GM23338 (cell line): ENCODE measurements at regions not wholly inside any gene's neighbourhood (a gene's known extent, or its start where the extent isn't known, plus 50 kb on each side); places are given as distances from the start of the nearest gene placed in this dataset.

Experiments used
- ATAC-seq: fragments of 200-7000 bp; cut with Tn5 transposase; 3 replicates; pipeline ENCODE4 v1.9.1; 2020
- DNase-seq: peaks from one replicate; pipeline ENCODE4 v3.0.0-alpha.2; 2015; ENCODE audit warnings: low spot score
- H2AFZ ChIP-seq: fragments of 200-600 bp; sonication (generic); 2 replicates; pipeline ENCODE4 v1.8.0; 2016; ENCODE audit warnings: antibody characterized with exemption, mild to moderate bottlenecking, moderate library complexity
- H3F3A ChIP-seq: fragments of 200-600 bp; sonication (generic); replicated peaks from 2 replicates; pipeline ENCODE4 v1.8.0; 2017; ENCODE audit warnings: antibody characterized with exemption, mixed run types, low read depth
- H3K27ac ChIP-seq: fragments of 200-600 bp; sonication (generic); 2 replicates; pipeline ENCODE4 v1.6.1; 2016; ENCODE audit warnings: low read depth
- H3K27me3 ChIP-seq: fragments of 200-600 bp; sonication (generic); 2 replicates; pipeline ENCODE4 v1.8.0; 2016; ENCODE audit warnings: mild to moderate bottlenecking, mixed run types, moderate library complexity; ENCODE audit not compliant: insufficient read depth
- H3K36me3 ChIP-seq: fragments of 200-600 bp; sonication (generic); 2 replicates; pipeline ENCODE4 v1.8.0; 2016; ENCODE audit warnings: mild to moderate bottlenecking; ENCODE audit not compliant: insufficient read depth
- H3K4me1 ChIP-seq: fragments of 200-600 bp; sonication (generic); 2 replicates; pipeline ENCODE4 v1.8.0; 2016; ENCODE audit warnings: mild to moderate bottlenecking, moderate library complexity; ENCODE audit not compliant: insufficient read depth
- H3K4me2 ChIP-seq: fragments of 200-600 bp; sonication (generic); 2 replicates; pipeline ENCODE4 v1.7.1; 2017; ENCODE audit warnings: mixed run types
- H3K4me3 ChIP-seq: fragments of 200-600 bp; sonication (generic); 2 replicates; pipeline ENCODE4 v1.6.1; 2016; ENCODE audit warnings: mixed run types
- H3K79me2 ChIP-seq: fragments of 200-600 bp; sonication (generic); replicated peaks from 2 replicates; pipeline ENCODE4 v1.8.0; 2017; ENCODE audit warnings: mild to moderate bottlenecking; ENCODE audit not compliant: insufficient read depth
- H3K9me2 ChIP-seq: fragments of 200-600 bp; sonication (generic); 2 replicates; pipeline ENCODE4 v1.8.0; 2017; ENCODE audit not compliant: insufficient read depth
- H4K20me1 ChIP-seq: fragments of 200-600 bp; sonication (generic); replicated peaks from 2 replicates; pipeline ENCODE4 v1.8.0; 2017; ENCODE audit warnings: mild to moderate bottlenecking; ENCODE audit not compliant: insufficient read depth
- H3K27ac Mint-ChIP-seq: 2 replicates; pipeline ENCODE4 v1.8.0; 2020; ENCODE audit warnings: inconsistent platforms, mild to moderate bottlenecking, moderate library complexity, mixed read lengths
- H3K27me3 Mint-ChIP-seq: 3 replicates; pipeline ENCODE4 v1.8.0; 2022; ENCODE audit warnings: low read depth, mild to moderate bottlenecking, moderate library complexity, mixed read lengths, inconsistent platforms; ENCODE audit not compliant: insufficient read depth, poor library complexity
- H3K36me3 Mint-ChIP-seq: 3 replicates; pipeline ENCODE4 v1.8.0; 2021; ENCODE audit warnings: low read depth, mild to moderate bottlenecking, inconsistent platforms, moderate library complexity, mixed read lengths
- H3K4me1 Mint-ChIP-seq: 3 replicates; pipeline ENCODE4 v1.8.0; 2020; ENCODE audit warnings: mild to moderate bottlenecking, inconsistent platforms, mixed read lengths
- H3K4me3 Mint-ChIP-seq: 3 replicates; pipeline ENCODE4 v1.8.0; 2021; ENCODE audit warnings: moderate library complexity, mild to moderate bottlenecking, inconsistent platforms, mixed read lengths
- H3K9me3 Mint-ChIP-seq: 3 replicates; pipeline ENCODE4 v1.8.0; 2020; ENCODE audit warnings: moderate library complexity, mild to moderate bottlenecking, inconsistent platforms, mixed read lengths
- CTCF ChIP-seq, 2 experiments: fragments of 200-600 bp in 1 of 2; sonication (generic) in 1 of 2; conservative IDR thresholded peaks; 2 replicates each; pipeline versions ENCODE4 v1.5.1 to v1.6.1; 2016 to 2017; ENCODE audit warnings: antibody characterized with exemption in 2 of 2, low read depth in 2 of 2, mild to moderate bottlenecking in 2 of 2, moderate library complexity in 1 of 2
- EZH2phosphoT487 ChIP-seq: fragments of 200-600 bp; sonication (generic); IDR thresholded peaks from one replicate; pipeline ENCODE4 v1.8.1; 2018; ENCODE audit warnings: antibody characterized with exemption; ENCODE audit not compliant: unreplicated experiment
- JUNB ChIP-seq: IDR thresholded peaks from one replicate; pipeline ENCODE4 v1.6.1; 2016; ENCODE audit warnings: antibody characterized with exemption; ENCODE audit not compliant: unreplicated experiment
- NANOG ChIP-seq: IDR thresholded peaks from 2 replicates; pipeline ENCODE4 v1.6.1; 2016; ENCODE audit warnings: antibody characterized with exemption, borderline replicate concordance
- POLR2AphosphoS5 ChIP-seq: IDR thresholded peaks from 2 replicates; pipeline ENCODE4 v1.6.1; 2016; ENCODE audit warnings: antibody characterized with exemption, low read depth
- REST ChIP-seq: IDR thresholded peaks from one replicate; pipeline ENCODE4 v1.6.1; 2018; ENCODE audit warnings: antibody characterized with exemption; ENCODE audit not compliant: unreplicated experiment
- ZNF114 ChIP-seq: fragments of 250-450 bp; sonication (Bioruptor Pico); IDR thresholded peaks from 2 replicates; pipeline ENCODE4 v1.5.0; 2020; ENCODE audit warnings: mild to moderate bottlenecking, moderate library complexity
- ZNF331 ChIP-seq: fragments of 250-450 bp; sonication (Bioruptor Pico); IDR thresholded peaks from 2 replicates; pipeline ENCODE4 v1.5.0; 2020; ENCODE audit warnings: low read depth, mild to moderate bottlenecking, moderate library complexity
- ZNF462 ChIP-seq: fragments of 250-450 bp; sonication (Bioruptor Pico); IDR thresholded peaks from 2 replicates; pipeline ENCODE4 v1.5.0; 2020; ENCODE audit warnings: mild to moderate bottlenecking, moderate library complexity
- TF ChIP-seq, protein P1 (sequence below): IDR thresholded peaks from 2 replicates; pipeline ENCODE4 v1.6.1; 2016; ENCODE audit warnings: antibody characterized with exemption

DNA sequence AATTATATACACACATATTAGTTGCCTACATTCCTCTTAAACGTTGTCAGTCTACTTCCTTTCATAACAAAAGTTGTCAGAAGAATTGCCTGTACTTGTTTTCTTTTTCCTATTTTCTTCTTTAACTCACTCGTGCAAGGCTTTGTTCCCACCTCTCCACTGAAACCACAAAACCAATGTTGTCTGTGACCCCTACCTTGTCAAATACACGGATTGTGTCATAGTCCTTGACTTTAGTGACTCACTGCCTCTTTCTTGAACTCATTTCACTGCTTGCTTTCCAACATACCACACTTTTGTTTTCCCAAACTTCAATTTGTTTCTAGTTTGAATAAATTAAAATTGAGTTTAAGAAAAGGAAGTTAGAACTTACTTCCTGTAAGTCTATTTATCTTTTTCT lies 283.9 kb upstream of the AGA start:
- Histone ChIP-seq H3K79me2 (no peaks in the 10 kb centered on the region), H3K36me3 (no peaks in the 10 kb centered on the region), H4K20me1 (no peaks in the 10 kb centered on the region), H3K4me1 (no peaks in the 10 kb centered on the region), H3F3A (no peaks in the 10 kb centered on the region), H3K4me3 (no peak overlapping the region), H3K27me3 (no peaks in the 10 kb centered on the region), H3K9me2 (no peaks in the 10 kb centered on the region), H3K4me2 (no peak overlapping the region), H2AFZ (no peak overlapping the region), H3K27ac (no peak overlapping the region)
- no peak overlapping the region for H3K4me3 Mint-ChIP-seq
- H3K4me1 Mint-ChIP-seq, result no peaks in the 10 kb centered on the region
- H3K27me3 Mint-ChIP-seq, result no peaks in the 10 kb centered on the region
- no peak overlapping the region for H3K27ac Mint-ChIP-seq
- H3K9me3 Mint-ChIP-seq, result no peaks in the 10 kb centered on the region
- DNase-seq (no peak), ATAC-seq (no peak)
- TF ChIP-seq REST (no peak), EZH2phosphoT487 (no peak), POLR2AphosphoS5 (no peak), ZNF462 (CRISPR knock-in tag) (no peak), ZNF114 (no peak), JUNB (no peak), ZNF331 (CRISPR knock-in tag) (no peak), NANOG (no peak), CTCF (conservative IDR thresholded peaks at IDR 0.05; ENCODE audit: low read depth in 2 of 2) (no peak)
- TF ChIP-seq, protein P1, sequence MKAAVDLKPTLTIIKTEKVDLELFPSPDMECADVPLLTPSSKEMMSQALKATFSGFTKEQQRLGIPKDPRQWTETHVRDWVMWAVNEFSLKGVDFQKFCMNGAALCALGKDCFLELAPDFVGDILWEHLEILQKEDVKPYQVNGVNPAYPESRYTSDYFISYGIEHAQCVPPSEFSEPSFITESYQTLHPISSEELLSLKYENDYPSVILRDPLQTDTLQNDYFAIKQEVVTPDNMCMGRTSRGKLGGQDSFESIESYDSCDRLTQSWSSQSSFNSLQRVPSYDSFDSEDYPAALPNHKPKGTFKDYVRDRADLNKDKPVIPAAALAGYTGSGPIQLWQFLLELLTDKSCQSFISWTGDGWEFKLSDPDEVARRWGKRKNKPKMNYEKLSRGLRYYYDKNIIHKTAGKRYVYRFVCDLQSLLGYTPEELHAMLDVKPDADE, result no peak
- H3K36me3 Mint-ChIP-seq, result no peaks in the 10 kb centered on the region
